IPS DF 4.7 (cell line): ENCODE measurements at regions not wholly inside any gene's neighbourhood (a gene's known extent, or its start where the extent isn't known, plus 50 kb on each side); places are given as distances from the start of the nearest gene placed in this dataset.

Source experiments
- DNase-seq: peaks from one replicate; pipeline ENCODE4 v3.0.0-alpha.2; 2013; ENCODE audit warnings: low spot score; ENCODE audit errors: extremely low read depth

DNA sequence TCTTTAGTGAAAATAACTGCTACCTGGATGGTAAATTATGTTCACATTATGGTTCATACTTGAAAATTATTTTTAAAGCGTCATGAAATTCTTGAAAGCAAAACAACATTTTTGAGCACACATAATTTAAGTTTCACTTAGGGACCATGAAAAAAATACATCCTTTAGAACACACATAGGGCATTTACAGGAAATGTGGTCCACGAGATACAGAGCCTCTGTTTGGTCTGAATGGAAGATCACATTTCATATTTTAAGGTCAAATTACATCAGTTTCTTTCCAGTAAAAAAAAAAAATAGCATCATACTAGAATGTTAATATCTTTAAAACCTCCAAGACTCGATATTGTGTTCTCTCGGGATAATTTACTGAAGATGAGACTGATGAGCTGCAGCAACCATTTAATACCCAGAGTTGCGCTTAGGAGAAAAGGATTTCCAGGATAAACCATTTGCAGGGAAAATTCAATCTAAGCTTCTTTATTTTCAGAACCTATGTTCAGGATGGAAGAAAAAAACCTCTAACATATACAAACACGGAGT lies 720.7 kb downstream of the DIAPH3 start:
- no peak for DNase-seq

DNA sequence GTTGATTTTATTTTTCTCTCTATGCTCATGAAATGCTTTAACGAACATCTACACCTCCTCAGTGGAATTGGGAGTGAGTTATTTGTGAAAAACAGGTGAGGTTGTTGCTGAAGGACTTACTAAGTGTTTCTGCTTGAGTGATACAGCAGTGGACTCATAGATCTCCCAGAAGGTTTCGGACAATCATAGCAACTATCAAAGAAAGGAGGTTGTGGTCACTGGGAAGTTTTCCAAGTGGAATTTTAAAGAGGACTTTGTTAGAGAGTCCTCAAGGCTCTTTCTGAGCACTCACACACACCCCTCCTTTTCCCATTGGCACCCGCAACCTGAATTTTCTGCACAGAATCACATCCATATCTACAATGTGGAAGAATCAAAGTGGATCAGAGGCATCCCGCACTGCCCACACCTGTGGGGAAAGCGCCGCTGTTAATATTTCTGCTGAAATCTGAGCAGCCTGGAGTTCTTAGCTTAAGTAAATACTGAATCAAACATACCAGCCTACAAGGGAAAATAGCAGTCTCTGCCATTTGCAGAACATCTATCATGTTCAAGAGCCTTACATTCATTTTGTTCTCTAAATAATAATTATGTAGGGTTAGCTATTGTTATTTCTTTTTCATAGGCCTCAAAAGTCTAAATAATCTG lies 719.4 kb downstream of the DIAPH3 start:
- no peak for DNase-seq

DNA sequence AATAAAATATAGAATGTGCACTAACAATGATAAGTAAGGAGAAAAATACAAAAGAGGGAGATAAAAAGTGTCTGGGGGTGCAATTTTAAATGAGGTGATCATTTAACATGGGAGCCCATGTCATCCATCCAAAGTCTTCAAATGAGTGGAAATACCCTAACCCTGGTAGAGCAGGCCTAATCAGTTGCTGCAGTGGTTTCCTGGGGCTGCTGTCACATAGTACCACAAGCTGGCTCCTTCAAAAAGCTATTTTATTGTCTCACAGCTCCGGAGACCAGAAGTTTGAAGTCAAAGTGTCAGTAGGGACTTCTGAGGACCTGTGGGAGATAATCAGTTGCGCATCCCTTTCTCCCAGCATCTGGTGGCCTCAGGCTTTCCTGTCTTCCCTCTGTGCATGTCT lies 717.9 kb downstream of the DIAPH3 start:
- no peak for DNase-seq

DNA sequence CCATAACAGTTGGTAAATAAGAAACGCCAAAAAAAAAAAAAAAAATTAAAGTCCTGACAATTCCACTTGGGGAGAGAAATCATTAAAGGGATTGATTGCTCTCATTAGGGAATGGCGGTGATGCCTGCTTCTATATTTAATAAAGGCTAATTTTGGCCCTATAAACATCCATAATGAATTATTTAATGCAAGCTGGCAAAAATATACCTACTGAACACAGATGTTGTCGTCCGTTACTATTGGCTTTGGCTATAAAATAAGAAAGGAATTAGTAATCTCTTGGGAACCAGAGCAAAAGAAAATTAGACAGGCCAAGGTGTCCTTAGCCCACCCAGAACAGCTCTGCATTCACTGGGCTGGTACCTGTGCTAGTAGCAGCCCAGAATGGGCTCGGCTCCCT lies 717.3 kb downstream of the DIAPH3 start:
- no peak for DNase-seq

DNA sequence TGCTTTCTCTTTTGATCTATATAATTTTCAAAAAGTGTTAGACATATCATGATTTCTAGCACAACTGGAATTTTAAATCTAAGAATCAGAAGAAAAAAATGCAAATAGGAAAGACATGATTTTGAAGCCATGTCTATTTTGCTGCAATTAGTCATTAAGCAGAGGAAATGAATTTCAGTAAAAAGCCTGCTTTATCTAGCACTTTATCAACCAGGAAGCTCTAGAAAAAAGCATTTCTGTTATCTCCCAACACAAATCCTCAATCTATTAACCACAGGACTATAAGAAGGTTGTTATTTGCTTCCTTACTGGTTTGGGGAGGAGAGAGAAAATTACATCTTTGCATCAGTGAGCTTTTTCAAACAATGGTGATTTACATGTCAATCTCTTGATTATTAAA lies 716.7 kb downstream of the DIAPH3 start:
- no peak for DNase-seq

DNA sequence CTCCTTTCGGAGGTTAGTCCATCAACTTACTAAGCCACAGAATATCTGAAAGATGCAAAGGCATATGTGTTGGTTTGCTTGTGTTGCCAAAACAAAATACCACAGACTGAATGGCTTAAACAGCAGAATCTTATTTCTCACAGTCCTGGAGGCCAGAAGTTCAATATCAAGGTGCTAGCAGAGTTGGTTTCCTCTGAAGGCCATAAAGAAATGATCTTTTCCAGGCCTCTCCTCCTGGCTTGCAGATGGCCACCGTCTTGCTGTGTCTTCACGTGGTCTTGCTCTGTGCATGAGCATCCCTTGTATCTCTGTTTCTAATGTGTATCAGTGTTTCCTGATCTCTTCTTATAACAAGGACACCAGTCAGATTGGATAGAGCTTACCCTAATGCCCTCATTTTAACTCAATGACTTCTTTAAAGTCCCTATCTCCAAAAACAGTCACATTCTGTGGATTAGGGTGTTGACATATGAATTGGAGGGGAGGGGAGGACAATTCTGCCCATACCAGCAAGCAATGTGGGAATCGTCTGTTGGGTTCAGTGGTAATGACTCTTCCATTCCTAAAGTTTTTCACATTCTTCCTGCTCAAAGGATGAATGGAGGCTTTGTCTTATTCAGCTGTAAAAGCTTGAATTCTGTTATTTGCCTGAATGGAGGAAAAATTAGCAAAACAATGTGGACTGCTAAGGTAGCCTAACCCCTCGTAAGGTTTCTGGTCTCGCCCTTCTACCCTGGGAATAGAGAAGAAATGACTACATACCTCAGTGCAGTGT lies 715.7 kb downstream of the DIAPH3 start:
- DNase-seq = peak; percentile 90

DNA sequence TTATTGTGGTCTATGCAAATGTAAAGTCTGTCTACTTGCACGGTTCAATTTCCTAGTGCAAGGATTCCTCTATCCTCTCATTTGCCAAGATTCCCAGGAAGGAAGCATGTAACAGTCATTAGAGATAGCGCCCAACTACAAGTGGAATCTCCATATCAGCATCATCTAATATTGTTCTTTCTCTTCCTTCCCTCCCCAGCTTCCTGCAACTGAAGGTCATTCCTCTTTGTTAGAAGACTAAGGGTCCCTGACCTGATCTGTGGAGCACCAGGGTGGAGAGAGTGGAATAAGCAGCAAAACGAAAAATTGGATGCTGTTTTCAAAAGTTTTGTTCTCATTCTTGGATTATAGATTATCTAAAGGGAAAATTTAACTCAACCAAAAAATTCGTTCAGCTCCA lies 714.0 kb downstream of the DIAPH3 start:
- DNase-seq = no peak

DNA sequence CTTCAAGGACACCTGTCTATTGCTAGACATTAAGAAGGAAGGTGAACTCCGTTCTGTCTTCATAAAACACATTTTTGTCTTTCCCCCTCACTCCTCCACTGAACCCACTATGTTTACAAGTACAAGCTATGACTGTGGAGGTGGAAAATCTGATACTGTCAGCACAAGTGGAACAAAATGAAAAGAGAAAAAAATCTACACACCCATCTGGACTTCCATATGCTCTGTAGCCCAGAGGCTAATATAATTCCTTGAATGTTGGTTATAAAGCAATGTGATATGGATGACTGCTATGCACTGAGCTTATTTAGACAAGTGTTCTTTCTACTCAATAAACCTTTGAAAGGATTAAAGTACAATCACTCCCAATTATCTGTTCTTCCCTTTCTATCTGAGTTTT lies 713.5 kb downstream of the DIAPH3 start:
- no peak for DNase-seq

DNA sequence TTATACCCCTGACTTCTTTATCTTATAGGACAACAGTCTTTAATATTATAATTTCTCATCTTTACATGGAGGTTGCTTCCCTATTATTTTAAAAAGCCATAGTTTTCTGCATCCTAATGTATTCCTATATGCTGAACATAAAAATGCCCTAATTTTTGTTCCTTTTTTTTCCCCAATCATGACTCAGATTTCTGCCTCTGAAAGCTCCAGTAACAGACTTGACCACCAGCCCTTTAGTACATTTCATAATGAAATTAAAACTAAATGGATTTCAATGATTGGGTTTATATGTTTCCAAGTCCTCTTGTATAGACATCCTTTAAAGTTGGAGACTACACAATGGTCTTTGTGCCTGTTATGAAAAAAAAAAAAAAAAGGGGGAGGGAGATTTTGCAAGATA lies 712.5 kb downstream of the DIAPH3 start:
- no peak for DNase-seq

DNA sequence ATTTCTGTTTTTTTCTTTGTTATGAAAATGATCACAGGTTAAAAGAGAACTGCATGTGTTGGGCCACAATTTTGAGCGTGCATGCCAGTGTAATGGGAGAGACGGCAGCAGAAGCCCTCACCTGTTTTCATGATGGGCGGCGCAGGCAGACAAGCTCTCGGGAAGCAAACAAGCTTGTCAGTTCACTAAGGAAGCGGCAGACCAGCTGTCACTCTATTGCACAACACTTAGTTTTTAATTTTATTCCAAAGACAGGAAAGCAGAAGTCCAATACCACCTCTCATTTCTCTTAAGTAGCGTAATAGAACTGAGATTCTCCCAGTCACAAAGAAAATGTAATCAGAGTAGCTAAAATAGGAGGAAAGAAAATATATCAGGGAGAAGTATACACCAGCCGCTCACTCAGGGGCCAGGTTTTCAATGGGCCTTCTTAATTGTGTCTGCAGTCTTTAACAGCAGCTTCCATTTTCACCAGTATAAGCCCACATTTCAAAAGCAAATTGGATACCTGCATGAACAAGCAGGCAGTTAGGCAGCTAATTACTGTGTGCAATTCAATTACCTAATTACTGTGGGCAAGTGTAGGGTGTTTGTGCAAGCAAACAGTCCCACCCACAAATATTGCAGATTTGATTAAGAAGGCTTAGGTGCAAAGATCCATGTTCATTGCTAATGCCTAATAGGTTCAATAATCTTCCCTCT lies 711.4 kb downstream of the DIAPH3 start:
- no peak for DNase-seq

DNA sequence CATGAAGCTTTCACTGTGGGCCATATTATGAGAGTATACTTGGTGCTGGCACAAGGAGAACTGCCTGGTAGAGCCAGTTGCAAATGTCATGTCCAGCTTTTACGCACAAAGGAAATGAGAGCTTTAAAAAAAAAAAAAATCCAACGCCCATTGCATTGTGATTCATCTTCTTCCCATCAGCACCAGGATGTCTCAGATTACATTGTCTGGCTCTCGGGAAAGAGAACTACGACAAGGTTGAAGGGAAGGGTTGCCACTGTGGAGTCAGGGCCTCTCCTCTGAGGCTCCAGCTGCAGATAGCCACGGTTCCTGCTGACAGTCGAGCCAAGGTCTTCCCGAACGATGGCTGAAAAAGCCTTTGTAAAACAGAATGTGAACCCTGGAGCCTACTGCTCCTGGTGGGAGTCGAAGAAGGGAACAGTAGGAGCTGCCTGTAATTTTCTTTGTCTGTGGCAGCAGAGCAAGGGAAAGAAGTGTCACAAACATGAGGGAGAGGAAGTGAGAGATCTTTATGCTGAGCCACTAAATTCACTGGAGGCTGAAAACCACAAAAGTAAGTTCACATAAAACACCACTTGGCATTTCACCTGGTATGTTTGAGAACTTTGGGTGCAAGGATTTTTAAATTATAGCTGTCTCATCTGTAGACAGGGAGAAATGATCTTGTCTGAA lies 704.7 kb downstream of the DIAPH3 start:
- DNase-seq = no peak

DNA sequence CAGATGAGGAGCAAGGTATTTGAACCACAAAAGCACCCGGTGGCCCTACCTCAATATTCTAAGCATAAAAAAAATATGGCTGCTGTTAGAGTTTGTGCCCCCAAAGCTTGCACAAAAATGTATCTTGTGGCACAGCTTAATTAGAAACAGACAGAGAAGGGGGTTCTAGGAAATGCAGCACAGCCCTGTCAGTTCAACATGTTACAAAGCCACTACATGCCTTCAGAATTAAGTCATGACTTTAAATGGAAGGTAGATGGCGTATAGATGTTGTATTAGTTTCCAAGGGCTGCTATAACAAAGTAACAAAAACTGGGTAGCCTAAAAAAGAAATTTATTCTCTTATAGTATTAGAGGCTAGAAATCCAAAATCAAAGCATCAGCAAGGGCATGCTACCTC lies 703.8 kb downstream of the DIAPH3 start:
- DNase-seq = no peak

DNA sequence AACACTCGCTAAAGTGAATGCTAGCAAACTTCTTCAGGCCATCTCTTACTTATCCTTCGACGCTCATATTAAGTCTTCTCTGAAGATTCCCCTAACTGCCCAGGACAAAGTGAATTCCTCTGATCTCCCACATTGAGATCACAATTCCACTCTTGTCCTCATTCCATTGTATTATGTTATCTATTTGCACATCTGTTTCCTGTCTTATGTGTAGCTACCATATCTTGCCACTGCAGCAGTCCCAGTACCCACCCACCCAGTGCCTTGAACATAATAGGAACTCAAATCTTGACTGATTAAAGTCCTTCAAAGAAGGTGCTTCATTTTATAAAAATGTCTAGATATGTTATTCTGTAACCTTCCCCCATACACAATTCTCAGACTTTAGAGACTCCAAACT lies 702.3 kb downstream of the DIAPH3 start:
- DNase-seq = no peak

DNA sequence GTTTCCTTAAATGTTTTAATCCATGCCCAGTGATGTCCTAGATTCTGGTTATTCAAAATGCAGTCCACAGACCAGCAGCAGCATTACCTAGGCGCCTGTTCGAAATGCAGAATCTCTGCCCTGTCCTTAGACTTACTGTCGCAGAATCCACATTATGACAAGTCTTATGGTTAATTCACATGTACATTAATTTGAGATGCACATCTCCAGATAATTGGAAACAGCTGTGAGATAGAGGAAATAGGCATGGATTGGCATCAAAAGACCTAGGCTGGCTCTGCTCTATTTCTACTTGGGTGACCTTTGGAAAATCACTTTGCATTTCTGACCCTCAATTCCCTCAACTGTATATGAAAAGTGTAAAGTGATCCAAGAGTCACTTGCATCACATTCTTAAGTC lies 700.7 kb downstream of the DIAPH3 start:
- no peak for DNase-seq

DNA sequence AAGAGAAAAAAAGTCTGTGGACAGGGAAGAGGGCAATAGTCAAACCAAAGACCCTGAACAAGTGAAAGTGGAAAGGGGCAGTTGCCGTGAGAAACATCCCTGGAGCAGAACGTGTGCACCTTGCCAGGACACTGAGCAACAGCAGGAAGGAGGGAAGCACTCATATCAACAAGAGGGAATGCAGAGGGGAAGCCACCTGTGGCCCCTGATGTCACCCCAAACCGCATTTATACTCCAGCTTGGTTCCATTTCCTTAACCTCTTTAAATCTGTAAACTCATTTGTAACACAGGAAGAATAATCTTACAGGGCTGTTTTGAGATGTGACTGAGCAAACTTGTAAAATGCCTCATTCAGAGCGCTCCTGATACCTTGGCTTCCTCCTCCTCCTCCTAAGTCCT lies 698.8 kb downstream of the DIAPH3 start:
- DNase-seq = no peak

DNA sequence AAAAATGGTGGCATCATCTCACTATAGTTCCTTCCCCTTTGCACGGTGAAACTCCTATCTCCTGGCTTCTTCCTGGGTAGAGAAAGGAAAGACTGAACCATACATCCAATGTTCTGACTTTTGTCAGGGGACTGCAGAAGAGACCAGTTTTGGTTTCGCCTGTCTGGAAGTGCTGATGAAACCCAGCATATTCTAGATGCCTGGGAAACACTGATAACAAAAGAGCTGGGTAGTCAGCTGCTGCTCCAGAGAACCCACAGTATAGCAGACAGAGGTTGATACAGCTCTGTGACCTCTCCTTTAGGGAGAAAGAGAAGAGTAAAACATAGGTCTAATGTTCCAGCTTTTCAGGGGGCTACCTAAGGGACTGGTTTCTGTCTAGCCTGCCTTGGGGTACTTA lies 695.3 kb downstream of the DIAPH3 start:
- no peak for DNase-seq

DNA sequence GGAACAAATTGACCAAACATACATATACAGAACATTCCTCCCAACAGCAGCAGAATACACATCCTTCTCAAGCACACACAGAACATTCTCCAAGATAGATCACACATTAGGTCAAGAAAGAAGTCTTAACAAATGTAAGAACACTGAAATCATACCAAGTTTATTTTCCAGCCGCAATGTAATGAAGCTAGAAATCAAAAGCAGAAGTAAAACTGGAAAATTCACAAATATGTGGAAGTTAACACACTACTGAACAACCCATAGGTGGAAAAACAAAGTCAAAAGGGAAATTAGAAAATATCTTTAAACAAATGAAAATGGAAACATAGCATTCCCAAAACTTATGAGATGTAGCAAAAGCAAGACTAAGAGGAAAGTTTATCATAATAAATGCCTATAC lies 692.6 kb downstream of the DIAPH3 start:
- DNase-seq = no peak

DNA sequence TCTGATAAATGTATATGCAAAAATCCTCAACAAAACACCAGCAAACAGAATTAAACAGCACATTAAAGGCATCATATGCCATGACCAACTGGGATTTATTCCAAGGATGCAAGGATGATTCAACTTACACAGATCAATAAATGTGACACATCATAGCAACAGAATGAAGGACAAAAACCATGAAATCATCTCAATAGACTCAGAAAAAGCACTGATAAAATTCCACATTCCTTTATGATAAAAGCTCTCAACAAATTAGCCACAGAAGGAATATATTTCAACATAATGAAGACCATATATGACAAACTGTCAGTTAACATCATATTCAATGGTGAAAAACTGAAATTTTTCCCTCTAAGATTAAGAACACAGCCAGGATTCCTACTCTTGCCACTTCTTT lies 691.6 kb downstream of the DIAPH3 start:
- DNase-seq = no peak

DNA sequence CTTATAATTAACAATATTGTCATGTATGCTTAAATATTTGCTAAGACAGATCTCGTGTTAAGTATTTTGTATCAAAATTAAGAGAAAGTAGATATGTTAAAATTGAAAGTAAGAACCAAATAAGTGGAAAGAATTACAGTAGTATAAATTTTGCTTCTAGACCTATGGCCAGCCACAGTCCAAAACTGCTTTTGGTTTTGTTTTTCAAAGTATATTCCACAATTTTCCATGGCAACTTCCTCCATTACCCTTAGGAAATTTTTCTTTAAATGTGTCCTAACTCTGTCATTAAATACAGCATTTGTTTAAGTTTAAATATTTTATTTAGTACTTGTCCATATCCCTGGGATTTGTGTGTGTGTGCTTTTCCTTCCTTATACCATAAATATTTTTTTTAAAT lies 689.0 kb downstream of the DIAPH3 start:
- DNase-seq = no peak

DNA sequence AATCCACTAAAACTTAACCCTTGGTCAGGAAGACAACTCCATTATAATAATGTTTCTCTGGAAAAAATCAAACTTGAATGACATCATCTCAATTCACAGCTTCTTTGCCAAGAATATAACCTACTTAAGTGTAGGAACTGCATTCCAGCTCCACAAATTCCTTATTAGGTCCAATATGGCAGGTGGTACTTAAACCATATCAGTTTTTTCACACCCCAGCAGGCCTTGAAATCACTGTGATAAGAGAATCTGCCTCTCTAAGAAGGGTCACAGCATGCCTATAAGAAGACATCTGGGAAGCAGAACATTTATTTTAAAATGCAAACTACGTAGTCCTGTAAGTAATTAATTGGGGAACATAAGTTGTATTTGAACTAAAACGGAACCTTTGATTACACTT lies 687.8 kb downstream of the DIAPH3 start:
- DNase-seq = no peak

DNA sequence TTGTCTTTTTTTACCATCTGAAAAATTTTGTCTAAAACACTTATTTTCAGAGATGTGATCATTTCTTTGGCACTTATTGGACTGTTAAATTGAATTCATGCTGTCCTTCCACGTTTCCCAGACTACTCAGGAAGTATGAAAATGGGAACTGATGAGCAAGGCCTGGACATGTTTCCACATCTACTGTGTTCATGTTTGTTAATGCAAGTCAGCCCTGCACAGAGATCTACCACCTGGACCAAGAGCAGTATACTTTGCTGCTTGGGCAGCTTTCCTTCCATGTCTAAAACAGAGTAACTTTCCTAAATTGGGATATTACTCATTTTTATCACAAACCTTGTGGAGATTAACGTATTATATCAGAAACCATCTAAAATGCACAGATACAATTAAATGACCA lies 687.4 kb downstream of the DIAPH3 start:
- DNase-seq = no peak

DNA sequence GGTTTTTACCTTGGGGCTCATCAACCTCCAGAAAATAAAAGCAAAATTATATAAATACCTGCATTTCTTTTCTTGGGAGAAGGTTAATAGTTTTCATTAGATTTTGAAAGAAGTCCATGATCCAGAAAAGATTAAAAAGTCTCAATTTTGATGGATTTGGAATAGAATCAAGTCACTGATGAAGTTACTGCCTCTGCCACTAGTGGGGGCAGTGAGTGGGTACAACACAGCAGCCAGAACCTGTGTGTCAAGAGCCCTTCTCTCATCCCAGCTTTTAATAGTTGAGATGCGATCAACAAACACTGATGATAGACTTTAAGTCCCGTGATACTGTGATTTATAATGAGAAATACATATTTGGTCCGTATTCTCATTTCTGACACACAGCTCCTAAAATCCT lies 686.7 kb downstream of the DIAPH3 start:
- DNase-seq = no peak
